CD4-positive, alpha-beta T cell treated with Interleukin-15 for 1 hour (primary cell): ENCODE measurements at regions not wholly inside any gene's neighbourhood (a gene's known extent, or its start where the extent isn't known, plus 50 kb on each side); places are given as distances from the start of the nearest gene placed in this dataset.

Experiments
- DNase-seq: peaks from one replicate; pipeline ENCODE4 v3.0.0-alpha.2; 2020

DNA sequence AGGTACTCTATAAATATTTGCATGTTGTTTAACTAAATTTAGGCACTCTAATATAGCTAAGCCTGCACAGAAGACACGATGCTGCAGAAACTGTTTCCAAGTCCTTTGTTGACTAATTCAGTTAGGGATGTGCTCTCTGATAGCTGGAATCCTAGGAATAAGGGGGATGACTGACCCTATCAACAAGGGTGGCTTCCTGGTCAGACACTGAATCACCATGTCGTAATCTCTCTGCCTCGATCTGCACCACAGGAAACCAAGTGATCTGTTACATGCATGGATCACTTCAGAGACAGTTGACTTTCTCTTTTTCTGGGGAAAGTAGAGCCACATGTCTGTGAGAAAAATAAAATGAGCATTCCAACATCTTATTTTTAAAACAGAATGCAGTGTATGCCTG, 169.1 kb downstream of the GUCY2F start:
- no peak for DNase-seq

DNA sequence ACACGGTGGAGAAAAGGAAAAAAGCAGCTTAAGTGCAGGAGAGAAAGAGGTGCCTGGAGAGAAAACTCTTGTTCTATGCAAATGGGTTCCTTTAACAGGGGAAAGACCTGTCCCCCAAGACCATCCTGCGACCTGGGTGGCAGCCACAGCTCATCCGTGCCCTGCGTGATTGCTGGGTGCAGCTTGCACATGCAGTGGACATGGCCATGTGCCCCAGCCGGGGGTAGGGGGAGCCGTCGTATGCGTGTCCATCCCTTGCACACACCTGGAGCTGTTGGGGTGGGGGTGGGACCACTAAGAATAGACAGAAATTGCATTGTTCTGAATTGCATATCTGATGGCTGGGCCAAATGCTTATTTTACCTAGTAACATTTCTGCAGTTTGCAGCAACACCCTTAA, 171.9 kb downstream of the GUCY2F start:
- DNase-seq = no peak

DNA sequence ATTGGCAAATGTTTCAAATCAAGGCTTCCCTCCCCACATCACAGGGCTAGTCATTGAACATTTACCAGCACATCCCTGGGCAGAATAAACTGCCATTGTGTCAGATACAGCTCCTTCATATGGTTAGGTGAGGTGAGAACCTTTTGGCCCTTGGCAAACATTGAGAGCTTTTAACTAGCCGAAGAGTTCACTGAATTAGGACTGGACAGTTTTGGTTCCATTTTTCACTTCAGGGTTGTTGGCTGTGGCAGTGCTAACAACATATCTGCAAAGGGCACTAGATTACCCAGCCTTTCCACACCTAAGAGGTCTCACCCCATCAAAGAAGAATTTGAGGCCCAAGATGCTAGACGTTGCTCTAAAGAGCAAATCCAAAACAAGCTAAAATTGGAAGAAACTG, 180.7 kb downstream of the GUCY2F start:
- no peak for DNase-seq

DNA sequence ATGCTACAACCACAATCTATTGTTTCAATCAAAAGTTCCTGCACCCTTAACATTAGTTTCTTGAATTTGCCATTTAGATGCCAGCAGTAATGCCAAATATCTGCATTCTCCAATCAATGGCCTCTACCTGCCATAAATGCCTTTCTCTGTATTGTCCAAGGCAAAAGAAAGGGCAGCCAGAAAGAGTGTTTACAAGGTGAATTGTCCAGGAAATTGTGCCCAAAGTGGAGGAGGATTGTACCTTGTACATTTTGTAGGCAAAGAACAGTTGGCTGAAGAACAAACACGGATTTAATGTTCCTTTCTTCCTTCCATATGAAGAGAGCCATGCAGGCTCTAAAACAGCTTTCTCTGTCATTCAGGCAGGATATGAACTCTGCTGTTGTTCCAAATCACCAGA, 181.5 kb downstream of the GUCY2F start:
- no peak for DNase-seq

DNA sequence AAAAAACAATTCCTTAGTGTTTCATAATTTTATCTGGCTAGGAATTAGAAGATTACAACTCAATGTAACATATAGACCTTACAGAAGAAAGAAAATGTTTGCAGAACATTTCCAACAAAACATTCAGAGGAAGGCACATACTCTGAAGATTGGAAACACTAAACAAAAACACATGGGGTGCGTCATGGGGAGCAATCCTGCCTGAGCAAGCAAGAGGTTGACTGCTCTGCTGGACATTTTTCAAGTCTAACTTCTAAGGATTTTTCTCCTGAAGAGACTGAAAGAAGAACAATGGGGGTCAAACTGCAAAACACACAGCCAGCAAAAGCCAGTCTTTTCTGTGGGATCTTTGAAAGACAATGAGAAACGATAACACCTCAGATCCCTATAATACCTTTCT, 182.8 kb downstream of the GUCY2F start:
- DNase-seq = no peak

DNA sequence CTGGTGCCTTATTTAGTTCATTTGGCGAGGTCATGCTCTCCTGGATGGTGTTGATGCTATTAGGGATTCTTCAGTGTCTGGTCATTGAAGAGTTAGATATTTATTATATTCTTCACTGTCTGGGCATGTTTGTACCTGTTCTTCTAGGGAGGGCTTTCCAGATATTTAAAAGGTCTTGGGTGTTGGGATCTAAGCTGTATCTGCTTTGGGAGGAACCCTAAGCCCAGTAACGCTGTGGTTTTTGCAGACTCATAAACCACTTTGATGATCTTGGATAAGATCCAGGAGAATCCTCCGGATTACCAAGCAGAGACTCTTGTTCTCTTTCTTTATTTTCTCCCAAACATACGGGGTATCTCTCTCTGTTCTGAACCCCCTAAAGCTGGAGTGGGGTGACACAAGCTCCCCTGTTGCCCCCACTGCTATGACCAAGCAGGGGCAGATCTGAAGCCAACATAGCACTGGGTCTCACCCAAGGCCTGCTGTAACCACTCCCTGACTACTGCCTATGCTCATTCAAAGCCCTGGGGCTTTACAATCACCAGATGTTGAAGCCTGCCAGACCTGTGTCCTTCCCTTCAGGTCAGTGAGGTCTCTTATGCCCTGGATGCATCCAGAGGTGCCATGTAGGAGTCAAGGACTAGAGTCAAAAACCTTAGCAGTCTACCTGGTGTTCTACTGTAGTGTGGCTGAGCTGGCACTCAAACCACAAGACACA, 187.6 kb downstream of the GUCY2F start:
- DNase-seq = no peak

DNA sequence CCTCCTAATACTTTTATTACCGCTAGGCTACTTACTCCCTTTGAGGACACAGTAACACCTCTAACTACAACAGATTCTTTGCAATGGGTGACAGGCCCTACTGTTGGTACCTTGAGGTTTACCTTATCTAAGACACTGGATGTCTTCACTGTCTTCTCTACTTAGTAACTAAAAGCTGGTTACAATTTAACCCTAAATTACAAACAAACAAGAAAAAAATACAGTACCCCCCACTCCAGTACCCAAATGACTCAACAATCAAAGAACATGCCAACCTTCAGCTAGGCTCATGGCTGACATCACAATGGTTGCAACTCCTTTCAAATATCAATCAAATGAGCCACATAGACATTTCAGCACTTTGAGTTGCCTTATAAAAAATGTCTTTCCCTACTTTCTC, 198.0 kb downstream of the GUCY2F start:
- no peak for DNase-seq

DNA sequence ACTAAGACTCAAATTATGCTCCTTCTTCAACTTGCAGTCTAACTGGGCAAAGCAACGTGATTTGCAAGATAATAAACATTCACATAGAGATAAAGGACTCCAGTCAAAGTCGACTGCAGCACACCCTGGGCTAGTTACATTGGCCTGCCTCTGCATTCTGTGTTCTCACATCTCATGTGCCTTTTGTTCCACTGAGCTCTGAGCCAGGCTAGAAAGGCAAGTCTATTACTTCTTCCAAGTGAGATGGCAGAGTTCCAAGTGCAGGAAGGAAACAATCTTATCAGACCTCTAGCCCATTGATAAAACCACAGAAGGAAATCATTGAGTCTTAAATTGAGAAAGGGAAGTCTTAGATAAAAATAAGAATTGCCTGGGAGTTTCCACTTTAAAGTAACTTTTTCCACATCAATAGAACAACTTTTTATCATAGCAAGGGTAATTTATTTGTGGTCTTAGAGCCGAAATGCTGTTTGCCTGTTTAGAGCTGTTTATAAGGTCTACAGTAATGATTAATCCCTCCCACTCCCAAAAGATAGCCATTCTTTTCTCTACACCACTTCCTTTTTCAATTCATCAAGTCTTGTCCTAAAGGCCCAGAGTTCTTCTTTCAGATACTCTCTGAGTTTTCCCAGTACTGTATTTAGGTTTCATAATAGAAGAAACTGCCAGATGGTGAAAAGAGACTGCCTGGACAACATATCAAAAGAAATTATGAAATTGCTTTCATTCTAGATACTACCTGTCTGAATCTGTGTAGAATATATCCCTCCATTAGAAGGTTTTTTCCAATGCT, 200.2 kb downstream of the GUCY2F start:
- no peak for DNase-seq

DNA sequence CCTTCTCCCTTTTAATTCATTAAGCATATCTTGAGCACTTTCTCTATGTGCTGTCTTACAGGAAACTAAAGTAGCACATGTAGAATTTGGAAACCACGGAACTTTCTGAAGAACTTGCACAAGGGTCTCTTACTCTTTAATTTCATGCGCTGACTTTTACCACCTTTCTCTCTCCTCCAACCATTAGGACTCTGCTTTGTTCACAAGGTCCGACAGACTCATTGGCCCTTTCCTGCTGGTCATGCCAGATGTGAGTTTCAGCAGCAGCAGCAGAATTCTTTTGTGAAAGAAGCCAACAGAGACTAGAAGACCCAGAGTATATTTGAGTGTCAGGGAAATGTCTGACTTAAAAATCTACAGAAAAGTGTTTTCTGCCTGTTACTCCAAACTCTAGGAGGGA, 207.1 kb downstream of the GUCY2F start:
- DNase-seq = no peak

DNA sequence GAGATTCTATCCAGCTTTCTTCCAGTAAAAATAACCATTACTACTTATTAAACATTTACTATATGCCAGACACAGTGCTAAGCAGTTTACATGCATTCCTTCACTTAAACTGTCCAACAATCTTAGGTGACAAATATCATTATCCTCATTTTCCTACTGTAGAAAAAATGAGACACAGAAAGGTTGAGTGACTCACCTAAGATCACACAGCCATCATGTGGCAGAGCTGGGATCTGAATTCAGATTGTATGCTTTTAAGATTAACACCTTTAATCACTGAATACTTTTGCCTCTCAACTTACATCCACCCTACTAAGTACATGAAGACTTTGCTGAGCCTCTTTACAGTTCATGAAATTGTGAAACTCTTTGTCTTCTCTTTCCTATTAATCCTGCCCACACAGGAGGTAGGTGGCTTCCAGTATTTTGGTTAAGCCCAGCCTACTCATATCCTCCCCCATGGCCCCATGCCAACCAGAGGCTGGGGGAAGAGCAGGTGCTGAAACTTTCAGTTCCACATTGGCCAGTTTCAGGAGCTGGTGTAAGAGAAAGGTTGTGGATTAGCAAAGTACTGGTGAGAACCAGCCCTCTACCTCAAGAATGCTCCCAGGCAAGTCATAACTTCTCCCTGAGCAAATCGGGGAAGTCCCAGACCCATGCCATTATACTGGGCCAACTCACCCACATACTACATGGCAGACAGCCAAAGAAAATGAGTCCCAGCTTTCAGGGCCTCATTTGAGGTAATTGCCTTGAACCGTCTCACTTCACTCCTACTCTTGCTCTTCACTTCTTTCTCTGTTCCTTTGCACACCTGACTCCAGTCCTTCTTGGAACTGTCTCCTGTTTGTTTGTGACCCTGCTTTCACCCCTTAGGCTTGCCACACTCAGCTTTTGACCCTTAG, 211.1 kb downstream of the GUCY2F start:
- peak; percentile 18 for DNase-seq

DNA sequence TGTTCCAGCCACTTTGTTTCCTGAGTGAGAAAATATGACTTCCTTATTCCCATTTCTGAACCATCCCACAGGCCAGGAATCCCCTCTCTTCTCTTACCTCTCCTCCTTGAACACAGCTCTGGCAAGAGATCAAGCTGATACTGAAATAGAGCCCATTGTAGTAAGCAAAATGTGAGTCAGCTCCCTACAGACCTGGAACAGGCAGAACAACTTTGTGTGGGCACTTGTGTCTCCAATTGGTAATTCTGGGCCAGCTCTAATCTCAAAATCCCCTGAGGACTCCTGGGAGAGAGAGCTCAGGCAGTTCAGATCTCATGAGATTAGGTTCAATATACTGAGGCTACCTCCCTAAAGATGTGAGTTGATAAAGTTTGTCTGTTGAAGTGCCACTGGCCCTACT, 213.5 kb downstream of the GUCY2F start:
- DNase-seq = no peak

DNA sequence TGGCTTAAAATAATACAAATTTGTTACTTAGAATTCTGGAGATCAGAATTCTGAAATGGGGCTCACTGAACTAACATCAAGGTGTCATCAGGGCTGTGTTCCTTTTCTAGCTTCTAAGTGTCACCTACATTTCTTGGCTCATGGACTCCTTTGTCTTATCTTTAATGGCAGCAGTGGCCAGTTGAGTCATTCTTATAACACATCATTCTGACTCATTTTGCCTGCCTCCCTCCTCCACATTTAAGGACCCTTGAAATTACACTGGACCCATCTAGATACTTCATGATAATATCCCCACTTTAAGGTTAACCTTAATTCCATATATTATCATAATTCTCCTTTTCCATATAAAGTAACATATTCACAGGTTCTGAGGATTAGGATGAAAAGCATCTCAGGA, 215.9 kb downstream of the GUCY2F start:
- no peak for DNase-seq

DNA sequence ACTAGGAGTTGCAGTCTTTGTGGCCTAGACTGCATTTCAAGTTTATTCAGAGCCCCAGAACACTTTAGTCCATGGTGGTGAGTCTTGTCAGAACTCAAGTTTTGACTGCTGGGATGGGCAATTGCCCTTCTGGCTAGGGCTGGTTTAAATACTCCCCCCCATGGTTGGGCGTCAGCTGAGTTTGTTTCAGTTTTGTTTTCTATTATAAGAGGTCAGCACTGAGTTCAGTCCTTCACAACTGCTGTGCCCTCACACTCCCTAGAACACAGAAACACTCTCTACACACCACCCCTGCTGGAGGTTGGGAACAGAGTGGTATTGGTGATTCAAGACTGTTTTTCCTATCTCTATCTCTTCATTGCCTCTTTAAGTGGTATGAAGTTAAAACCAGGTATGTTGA, 217.0 kb downstream of the GUCY2F start:
- no peak for DNase-seq

DNA sequence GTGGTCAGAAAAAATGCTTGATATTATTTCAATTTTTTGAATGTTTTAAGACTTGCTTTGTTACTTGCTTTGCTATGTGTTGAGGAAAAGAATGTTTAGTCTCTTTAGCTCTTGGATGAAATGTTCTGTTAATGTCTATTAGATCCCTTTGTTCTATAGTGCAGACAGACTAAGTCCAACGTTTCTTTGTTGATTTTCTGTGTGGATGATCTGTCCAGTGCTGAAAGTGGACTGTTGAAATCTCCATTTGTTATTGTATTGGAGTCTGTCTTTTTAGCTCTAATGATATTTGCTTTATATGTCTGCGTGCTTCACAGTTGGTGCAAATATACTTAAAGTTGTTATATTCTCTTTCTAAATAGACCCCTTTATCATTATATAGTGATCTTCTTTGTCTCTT, 220.6 kb downstream of the GUCY2F start:
- no peak for DNase-seq

DNA sequence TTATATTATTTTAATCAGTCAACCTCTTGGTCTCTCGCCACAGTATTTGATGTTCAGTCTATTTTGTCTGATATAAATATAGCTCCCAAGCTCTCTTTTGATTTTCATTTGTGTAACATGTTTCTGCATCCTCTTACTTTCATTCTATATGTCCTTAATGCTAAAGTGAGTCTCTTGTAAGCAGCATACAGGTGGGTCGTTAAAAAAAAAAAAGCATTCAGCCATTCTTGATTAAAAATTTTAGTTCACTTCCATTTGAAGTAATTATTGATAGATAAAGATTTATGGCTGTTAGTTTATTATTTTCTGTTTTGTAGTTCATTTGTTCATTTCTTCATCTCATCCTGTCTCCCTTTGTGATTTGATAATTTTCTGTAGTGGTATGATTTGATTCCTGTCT, 229.1 kb downstream of the GUCY2F start:
- no peak for DNase-seq

DNA sequence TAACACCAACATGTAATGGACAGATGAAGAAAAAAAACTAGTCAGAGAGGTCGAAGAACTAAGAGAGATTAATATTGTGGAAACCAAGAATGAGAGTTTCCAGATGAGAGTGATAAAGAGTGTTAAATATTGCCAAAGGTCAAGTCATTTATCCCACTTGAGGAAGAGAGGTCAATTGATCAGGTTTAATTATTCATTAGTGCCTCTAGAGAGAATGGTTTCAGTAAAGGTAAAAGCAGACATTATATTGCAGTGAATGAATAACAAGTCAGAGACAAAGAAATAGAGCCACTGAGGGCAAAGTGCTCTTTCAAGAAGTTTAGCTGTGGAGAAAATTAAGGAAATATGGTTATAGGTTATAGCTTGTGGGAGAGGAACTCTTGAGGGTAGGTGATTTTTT, 263.1 kb downstream of the GUCY2F start:
- no peak for DNase-seq

DNA sequence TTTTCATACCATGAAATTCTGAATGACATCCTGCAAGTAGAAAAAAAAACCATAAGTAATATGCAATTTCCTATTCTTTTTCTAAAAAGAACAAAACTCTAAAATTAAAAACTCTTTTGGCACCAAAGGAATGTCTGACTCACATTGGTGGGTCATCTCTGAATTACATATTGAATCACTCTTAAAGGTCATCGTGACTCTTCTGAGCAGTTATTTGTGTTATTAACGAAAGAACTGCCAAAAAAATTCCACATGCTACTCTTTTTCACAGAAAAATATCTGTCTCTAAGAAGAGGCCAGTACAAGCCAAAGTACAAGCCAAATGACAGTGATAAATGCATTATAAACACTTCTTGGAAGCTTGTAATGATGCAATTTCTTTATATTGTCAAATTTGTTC, 282.2 kb downstream of the GUCY2F start:
- no peak for DNase-seq

DNA sequence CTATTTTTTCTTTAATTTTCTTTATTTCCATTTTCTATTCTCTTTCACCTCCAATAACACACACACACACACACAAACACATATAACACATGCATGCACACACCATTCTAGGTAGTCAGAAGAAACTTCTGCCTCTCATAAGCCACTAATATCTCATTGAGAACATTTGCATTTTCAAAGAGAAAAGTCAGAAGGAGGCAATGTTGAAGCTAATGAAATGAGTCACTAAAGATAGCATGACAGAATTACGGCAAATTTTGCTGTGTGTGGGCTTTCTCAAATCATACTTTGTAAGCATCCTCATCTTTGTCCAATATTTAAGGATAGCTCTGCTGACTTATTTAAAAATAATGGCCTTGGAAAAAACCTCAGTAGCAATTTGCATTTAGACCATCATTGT, 291.3 kb downstream of the GUCY2F start:
- no peak for DNase-seq

DNA sequence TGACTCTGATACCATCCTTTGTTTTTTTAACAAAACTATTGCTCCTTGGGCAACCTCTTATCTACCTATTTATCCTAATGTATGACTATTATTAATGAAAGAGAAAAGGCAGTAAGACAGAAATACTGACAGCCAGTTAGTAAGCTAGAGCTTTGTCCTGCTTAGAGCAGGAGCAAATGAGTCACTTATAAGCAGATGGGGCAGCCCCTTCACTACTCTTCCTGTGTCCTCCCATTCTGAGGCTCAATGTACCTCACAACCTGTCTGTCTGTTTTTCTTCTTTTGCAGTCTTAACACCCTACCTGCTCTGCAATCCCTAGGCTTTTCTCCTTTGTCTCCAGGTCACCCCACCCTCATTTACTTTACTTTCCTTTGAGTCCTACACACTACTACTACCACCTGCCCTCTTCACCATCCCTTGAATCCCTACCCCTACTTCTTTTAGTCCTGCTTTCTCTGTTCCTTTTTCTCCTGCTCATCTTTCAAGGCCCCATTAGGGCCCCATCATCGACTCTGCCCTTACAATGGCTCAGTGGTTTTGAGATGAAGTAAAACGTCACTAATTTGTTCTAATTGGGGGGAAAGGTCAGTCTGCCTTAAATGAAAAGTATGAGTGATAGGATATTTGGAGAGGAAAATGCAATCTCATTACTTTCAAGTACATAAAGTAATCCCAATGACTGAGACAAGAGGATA, 294.3 kb downstream of the GUCY2F start:
- DNase-seq = no peak

DNA sequence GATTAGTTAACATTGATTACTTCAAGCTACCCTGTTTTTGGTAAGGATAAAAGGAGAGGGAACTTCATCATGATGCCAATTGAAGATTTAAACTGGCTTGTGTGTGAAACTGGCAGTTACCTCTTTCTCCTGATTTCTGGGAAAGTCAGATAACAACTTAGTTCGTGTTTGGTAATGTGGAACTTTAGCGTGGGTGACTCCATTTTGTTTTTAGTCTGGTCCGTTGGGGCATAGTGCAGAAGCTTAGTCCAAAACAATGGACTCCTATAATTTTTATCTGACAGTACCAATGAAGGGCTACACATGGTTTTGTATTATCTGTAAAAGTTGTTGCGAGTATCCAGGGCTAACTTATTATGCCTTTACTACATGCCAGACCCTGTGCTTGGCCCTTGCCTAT, 294.9 kb downstream of the GUCY2F start:
- no peak for DNase-seq

DNA sequence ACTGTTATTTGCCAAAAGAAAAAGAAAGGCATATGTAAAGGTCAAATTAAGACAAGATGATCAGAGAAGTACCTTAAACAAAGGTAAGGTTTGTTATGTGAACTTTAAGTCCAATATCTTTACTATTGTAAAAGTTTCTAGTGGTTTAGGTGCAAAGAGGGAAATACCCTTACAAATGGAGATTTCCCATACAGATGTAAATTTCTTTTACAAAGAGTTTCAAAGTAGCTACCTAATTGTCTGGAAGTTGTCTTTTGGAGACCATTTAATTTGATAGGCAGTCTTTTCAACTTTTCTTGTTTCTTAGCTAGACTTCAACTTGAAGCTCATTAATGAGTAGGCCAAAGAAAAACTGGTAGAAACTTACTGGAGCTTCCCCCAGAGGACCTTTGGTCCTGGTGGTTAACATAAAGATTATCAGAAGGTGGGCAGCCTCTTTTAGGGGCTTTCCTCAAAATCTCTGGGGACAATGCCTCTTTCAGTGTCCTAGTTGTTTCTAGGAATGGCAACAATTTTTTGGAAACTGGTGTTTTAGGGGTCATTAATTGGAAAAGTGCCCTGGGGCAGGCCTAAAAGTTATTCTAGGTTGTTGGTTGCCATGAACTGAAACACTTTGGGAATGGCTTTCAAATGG, 297.3 kb downstream of the GUCY2F start:
- DNase-seq = no peak

DNA sequence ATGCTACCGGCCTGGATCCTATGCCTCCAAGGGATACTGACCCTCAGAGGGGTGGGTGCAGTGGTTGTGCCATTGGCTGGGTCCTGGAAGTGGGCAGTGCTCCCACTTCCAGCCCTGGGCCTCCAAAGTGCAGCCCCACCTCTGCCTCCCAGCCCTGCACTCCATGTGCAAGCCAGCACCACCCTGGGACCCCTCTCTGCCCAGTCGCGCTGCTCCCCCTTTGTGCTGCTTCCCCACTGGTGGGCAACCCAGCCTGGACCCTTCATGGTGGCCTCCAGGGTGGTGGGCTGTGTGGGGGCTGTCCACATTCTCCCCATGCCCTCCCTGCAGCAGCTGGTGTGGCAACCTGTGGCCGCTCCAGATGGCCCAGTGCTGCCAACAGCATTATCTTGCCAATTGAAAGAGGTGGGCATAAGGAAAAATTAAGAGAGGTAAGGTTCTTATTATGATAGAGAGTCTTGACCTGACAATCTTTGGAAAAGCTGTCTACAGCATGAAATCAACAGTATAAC, 309.7 kb downstream of the GUCY2F start:
- DNase-seq = no peak
